ENCODE measurements at regions not wholly inside any gene's neighbourhood (a gene's known extent, or its start where the extent isn't known, plus 50 kb on each side); places are given as distances from the start of the nearest gene placed in this dataset.
A peak's percentile ranks its signal among the peaks of the same experiment; 100 is the strongest.

- Histone ChIP-seq H2AFZ (ENCODE audit: low read depth, low read length, poor library complexity, severe bottlenecking) (no peak overlapping the region), H3K27me3 (ENCODE audit: insufficient read depth, low read length) (no peaks in the 10 kb centered on the region), H3K9me2 (ENCODE audit: insufficient read depth) (no peaks in the 10 kb centered on the region), H3K79me2 (ENCODE audit: insufficient read depth, low read length) (no peaks in the 10 kb centered on the region), H3K27ac (ENCODE audit: low read depth, low read length) (no peak overlapping the region), H3K9ac (ENCODE audit: low read length) (no peak overlapping the region), H3K36me3 (ENCODE audit: control insufficient read depth in 1 of 2, insufficient read depth in 2 of 2, low read length in 2 of 2) (no peaks in the 10 kb centered on the region), H3K4me2 (ENCODE audit: low read length) (no peak overlapping the region), H3K9me3 (ENCODE audit: control insufficient read depth in 1 of 2, insufficient read depth in 1 of 2, low read depth in 1 of 2, low read length in 2 of 2) (no peaks in the 10 kb centered on the region), H4K20me1 (ENCODE audit: insufficient read depth) (no peaks in the 10 kb centered on the region), H3K4me3 (replicated peaks in 1 of 2; ENCODE audit: low read depth in 1 of 2, low read length in 2 of 2) (no peak overlapping the region), H3K4me1 (ENCODE audit: control insufficient read depth in 1 of 2, insufficient read depth in 2 of 2, low read length in 2 of 2) (no peaks in the 10 kb centered on the region; a peak in 1 of 4 replicates)
- ChIA-PET POLR2A (interaction anchor here (0.5 kb wide), 1 partner anchor 22 kb away, joined by 5 read pairs; no protein-coding TSS in a partner anchor), RAD21 (ENCODE audit: low non-redundant PET in 1 of 2, low total read pairs in 2 of 2, uncharacterized antibody in 2 of 2, unreplicated experiment in 2 of 2) (no interaction called here), CTCF (interaction anchor here (0.7 to 1.7 kb wide), 5 partner anchors 9 to 363 kb away, joined by 3 to 6 read pairs (median 4); no protein-coding TSS in a partner anchor)
- ATAC-seq (peak; percentile 66), DNase-seq (ENCODE audit: low read depth, low spot score) (no peak)
- intact Hi-C loops (cut with micrococcal nuclease), result no loop called here
- BruUV-seq (replicated peaks), result no TSS peak
- TF ChIP-seq EZH2phosphoT487 (IDR thresholded peaks at IDR 0.05; ENCODE audit: borderline replicate concordance) (no peak), RAD21 (IDR thresholded peaks at IDR 0.05; ENCODE audit: low read depth) (0 out of 2 replicates have a peak, but pooled peaks have one; percentile 29), CTCF (IDR thresholded peaks at IDR 0.05 in 2 of 3, conservative IDR thresholded peaks at IDR 0.05 in 1 of 3; ENCODE audit: borderline replicate concordance in 1 of 3, insufficient read depth in 1 of 3, low read depth in 2 of 3, low read length in 2 of 3) (peak; percentile 30 to 48 (median 34); a peak in 5 of 6 replicates)
Measured at GRCh38 chr11:129694538-129694937, 121.1 kb upstream of the TMEM45B start.

- Histone ChIP-seq H4K20me1 (ENCODE audit: insufficient read depth) (no peaks in the 10 kb centered on the region), H2AFZ (ENCODE audit: low read depth, low read length, poor library complexity, severe bottlenecking) (no peak overlapping the region), H3K27ac (ENCODE audit: low read depth, low read length) (no peak overlapping the region), H3K4me1 (ENCODE audit: control insufficient read depth in 1 of 2, insufficient read depth in 2 of 2, low read length in 2 of 2) (peaks cover 0 to 4% of the 10 kb centered on the region in 2 experiments; a peak in 1 of 4 replicates), H3K27me3 (ENCODE audit: insufficient read depth, low read length) (no peaks in the 10 kb centered on the region), H3K9ac (ENCODE audit: low read length) (no peak overlapping the region), H3K79me2 (ENCODE audit: insufficient read depth, low read length) (no peaks in the 10 kb centered on the region), H3K4me3 (replicated peaks in 1 of 2; ENCODE audit: low read depth in 1 of 2, low read length in 2 of 2) (no peak overlapping the region), H3K4me2 (ENCODE audit: low read length) (no peak overlapping the region), H3K9me2 (ENCODE audit: insufficient read depth) (no peaks in the 10 kb centered on the region), H3K36me3 (ENCODE audit: control insufficient read depth in 1 of 2, insufficient read depth in 2 of 2, low read length in 2 of 2) (no peaks in the 10 kb centered on the region), H3K9me3 (ENCODE audit: control insufficient read depth in 1 of 2, insufficient read depth in 1 of 2, low read depth in 1 of 2, low read length in 2 of 2) (no peaks in the 10 kb centered on the region)
- no peak for DNase-seq (ENCODE audit: low read depth, low spot score)
- ChIA-PET RAD21 (ENCODE audit: low non-redundant PET in 1 of 2, low total read pairs in 2 of 2, uncharacterized antibody in 2 of 2, unreplicated experiment in 2 of 2) (no interaction called here), POLR2A (interaction anchor here (0.5 kb wide), 1 partner anchor 22 kb away, joined by 5 read pairs; no protein-coding TSS in a partner anchor), CTCF (interaction anchor here (0.7 to 1.7 kb wide), 6 partner anchors 9 to 363 kb away, joined by 3 to 6 read pairs (median 4); no protein-coding TSS in a partner anchor)
- intact Hi-C loops (cut with micrococcal nuclease), result loop anchor here (5.0 kb wide), 1 partner anchor 333 kb away; no protein-coding TSS in a partner anchor
- TF ChIP-seq ZFX (IDR thresholded peaks at IDR 0.05) (no peak), ELF1 (IDR thresholded peaks at IDR 0.05; ENCODE audit: borderline replicate concordance, low read depth) (no peak), ZNF274 (IDR thresholded peaks at IDR 0.05; ENCODE audit: low read depth, low read length) (no peak)
- no TSS peak for BruUV-seq (replicated peaks)
- no peak for ATAC-seq
Measured at GRCh38 chr11:129694966-129695365, 120.7 kb upstream of the TMEM45B start.

Measured in HCT116 (cell line).